ENCODE measurements at regions not wholly inside any gene's neighbourhood (a gene's known extent, or its start where the extent isn't known, plus 50 kb on each side); places are given as distances from the start of the nearest gene placed in this dataset.

DNA sequence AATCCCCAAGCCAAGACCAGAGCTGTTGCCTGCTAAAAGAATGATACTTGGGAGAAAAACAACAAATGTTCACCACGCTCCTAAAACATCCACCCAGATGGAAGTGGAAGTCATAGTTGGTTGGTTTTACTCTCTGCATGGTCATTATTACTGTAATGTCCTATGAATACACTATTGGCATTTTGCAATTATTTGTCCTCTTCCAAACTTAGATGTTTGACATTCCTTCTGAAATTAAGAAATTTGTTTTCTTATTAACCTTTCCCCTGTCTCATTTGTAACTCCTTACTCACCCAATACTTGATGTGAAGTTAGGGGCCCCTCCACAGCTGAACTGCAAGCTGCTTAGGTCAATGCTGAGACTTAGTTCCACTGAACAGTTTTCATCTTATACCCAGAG lies 383.3 kb downstream of the INHBA start:
- TF ChIP-seq EZH2 (IDR thresholded peaks at IDR 0.05; ENCODE audit: borderline replicate concordance) = no peak
- TF ChIP-seq, protein P1, sequence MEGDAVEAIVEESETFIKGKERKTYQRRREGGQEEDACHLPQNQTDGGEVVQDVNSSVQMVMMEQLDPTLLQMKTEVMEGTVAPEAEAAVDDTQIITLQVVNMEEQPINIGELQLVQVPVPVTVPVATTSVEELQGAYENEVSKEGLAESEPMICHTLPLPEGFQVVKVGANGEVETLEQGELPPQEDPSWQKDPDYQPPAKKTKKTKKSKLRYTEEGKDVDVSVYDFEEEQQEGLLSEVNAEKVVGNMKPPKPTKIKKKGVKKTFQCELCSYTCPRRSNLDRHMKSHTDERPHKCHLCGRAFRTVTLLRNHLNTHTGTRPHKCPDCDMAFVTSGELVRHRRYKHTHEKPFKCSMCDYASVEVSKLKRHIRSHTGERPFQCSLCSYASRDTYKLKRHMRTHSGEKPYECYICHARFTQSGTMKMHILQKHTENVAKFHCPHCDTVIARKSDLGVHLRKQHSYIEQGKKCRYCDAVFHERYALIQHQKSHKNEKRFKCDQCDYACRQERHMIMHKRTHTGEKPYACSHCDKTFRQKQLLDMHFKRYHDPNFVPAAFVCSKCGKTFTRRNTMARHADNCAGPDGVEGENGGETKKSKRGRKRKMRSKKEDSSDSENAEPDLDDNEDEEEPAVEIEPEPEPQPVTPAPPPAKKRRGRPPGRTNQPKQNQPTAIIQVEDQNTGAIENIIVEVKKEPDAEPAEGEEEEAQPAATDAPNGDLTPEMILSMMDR (IDR thresholded peaks at IDR 0.05; ENCODE audit: poor library complexity) = no peak
- no peak for TF ChIP-seq EZH2phosphoT487 (IDR thresholded peaks at IDR 0.05; ENCODE audit: low read depth, severe bottlenecking, unreplicated experiment)
